Body of pancreas (tissue), 4 donors: ENCODE measurements at regions not wholly inside any gene's neighbourhood (a gene's known extent, or its start where the extent isn't known, plus 50 kb on each side); places are given as distances from the start of the nearest gene placed in this dataset.

Experiments
- POLR2A ChIP-seq, 3 donors: fragments of 450-650 bp; IDR thresholded peaks; one replicate each; pipeline ENCODE4 v1.6.1; 2016; ENCODE audit warnings: antibody characterized with exemption in 3 of 3, mild to moderate bottlenecking in 2 of 3
- TF ChIP-seq, protein P1 (sequence below), 7 experiments: fragments of 450-650 bp in 4 of 7; fragments of 200-600 bp in 3 of 7; sonication (generic) in 3 of 7; IDR thresholded peaks; one replicate each; pipeline ENCODE4 v1.5.1; 2016 to 2019; ENCODE audit warnings: antibody characterized with exemption in 7 of 7

DNA sequence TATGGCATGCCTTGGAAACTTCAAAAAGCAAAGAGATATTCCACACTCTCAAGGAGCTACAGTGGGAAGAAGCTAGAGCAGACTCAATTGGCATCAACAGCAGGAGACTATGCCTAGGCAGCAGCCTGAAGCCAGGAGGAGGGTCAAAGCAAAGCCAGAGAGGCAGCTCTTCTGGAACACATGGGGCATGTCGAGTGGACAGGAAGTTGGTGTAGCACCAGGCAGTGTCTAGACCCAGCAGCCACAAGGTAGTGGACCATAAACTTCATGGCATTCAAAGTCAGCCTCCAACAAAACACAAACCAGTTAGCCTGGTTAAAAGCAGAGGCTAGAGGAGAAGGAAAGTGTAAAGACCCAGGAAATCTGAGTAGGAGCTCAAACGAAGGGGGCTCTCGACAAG is 311.2 kb upstream of the PKDCC start:
- TF ChIP-seq, protein P1, sequence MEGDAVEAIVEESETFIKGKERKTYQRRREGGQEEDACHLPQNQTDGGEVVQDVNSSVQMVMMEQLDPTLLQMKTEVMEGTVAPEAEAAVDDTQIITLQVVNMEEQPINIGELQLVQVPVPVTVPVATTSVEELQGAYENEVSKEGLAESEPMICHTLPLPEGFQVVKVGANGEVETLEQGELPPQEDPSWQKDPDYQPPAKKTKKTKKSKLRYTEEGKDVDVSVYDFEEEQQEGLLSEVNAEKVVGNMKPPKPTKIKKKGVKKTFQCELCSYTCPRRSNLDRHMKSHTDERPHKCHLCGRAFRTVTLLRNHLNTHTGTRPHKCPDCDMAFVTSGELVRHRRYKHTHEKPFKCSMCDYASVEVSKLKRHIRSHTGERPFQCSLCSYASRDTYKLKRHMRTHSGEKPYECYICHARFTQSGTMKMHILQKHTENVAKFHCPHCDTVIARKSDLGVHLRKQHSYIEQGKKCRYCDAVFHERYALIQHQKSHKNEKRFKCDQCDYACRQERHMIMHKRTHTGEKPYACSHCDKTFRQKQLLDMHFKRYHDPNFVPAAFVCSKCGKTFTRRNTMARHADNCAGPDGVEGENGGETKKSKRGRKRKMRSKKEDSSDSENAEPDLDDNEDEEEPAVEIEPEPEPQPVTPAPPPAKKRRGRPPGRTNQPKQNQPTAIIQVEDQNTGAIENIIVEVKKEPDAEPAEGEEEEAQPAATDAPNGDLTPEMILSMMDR (IDR thresholded peaks at IDR 0.05), result no peak
- TF ChIP-seq POLR2A (IDR thresholded peaks at IDR 0.05), result no peak
